WTC11 (cell line): ENCODE measurements at regions not wholly inside any gene's neighbourhood (a gene's known extent, or its start where the extent isn't known, plus 50 kb on each side); places are given as distances from the start of the nearest gene placed in this dataset.

ENCODE experiments used
- NFE2L1 ChIP-seq: sonication (generic); formaldehyde crosslinking; IDR thresholded peaks from 2 replicates; pipeline ENCODE4 v1.8.1; 2023; ENCODE audit warnings: missing genetic modification reagents
- NR1H2 ChIP-seq: sonication (generic); formaldehyde crosslinking; IDR thresholded peaks from 2 replicates; pipeline ENCODE4 v1.9.0; 2021; ENCODE audit warnings: mild to moderate bottlenecking, moderate library complexity, missing genetic modification reagents
- TF ChIP-seq, protein P1 (sequence below): fragments of 200-600 bp; IDR thresholded peaks from 2 replicates; pipeline ENCODE4 v1.8.0; 2022; ENCODE audit warnings: antibody characterized with exemption
- TF ChIP-seq, protein P2 (sequence below): sonication (generic); formaldehyde crosslinking; conservative IDR thresholded peaks from 2 replicates; pipeline ENCODE4 v1.8.1; 2023; ENCODE audit warnings: mild to moderate bottlenecking, low read depth, missing genetic modification reagents, moderate library complexity

DNA sequence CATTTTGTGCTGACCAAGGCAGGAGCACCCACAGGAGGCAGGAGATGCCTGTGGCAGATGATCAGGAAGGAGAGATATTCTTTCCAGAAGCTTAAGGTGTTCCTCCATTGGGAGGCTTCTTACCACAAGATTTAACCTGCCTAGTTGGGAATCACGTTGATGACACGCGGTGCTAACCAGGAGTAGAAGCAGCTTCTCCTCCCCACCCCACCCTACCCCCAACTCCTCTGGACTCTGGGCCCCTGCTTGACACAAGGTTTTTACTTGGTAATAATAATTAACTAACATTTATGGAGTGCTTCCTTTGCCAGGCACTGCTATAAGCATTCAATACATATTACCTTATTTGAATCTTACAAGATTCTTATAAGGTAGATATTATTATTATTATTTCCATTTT, 62.5 kb upstream of the PAPOLG start:
- TF ChIP-seq NFE2L1 (CRISPR knock-in tag) (no peak), NR1H2 (CRISPR knock-in tag) (no peak)
- TF ChIP-seq, protein P1, sequence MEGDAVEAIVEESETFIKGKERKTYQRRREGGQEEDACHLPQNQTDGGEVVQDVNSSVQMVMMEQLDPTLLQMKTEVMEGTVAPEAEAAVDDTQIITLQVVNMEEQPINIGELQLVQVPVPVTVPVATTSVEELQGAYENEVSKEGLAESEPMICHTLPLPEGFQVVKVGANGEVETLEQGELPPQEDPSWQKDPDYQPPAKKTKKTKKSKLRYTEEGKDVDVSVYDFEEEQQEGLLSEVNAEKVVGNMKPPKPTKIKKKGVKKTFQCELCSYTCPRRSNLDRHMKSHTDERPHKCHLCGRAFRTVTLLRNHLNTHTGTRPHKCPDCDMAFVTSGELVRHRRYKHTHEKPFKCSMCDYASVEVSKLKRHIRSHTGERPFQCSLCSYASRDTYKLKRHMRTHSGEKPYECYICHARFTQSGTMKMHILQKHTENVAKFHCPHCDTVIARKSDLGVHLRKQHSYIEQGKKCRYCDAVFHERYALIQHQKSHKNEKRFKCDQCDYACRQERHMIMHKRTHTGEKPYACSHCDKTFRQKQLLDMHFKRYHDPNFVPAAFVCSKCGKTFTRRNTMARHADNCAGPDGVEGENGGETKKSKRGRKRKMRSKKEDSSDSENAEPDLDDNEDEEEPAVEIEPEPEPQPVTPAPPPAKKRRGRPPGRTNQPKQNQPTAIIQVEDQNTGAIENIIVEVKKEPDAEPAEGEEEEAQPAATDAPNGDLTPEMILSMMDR, result no peak
- TF ChIP-seq, protein P2, sequence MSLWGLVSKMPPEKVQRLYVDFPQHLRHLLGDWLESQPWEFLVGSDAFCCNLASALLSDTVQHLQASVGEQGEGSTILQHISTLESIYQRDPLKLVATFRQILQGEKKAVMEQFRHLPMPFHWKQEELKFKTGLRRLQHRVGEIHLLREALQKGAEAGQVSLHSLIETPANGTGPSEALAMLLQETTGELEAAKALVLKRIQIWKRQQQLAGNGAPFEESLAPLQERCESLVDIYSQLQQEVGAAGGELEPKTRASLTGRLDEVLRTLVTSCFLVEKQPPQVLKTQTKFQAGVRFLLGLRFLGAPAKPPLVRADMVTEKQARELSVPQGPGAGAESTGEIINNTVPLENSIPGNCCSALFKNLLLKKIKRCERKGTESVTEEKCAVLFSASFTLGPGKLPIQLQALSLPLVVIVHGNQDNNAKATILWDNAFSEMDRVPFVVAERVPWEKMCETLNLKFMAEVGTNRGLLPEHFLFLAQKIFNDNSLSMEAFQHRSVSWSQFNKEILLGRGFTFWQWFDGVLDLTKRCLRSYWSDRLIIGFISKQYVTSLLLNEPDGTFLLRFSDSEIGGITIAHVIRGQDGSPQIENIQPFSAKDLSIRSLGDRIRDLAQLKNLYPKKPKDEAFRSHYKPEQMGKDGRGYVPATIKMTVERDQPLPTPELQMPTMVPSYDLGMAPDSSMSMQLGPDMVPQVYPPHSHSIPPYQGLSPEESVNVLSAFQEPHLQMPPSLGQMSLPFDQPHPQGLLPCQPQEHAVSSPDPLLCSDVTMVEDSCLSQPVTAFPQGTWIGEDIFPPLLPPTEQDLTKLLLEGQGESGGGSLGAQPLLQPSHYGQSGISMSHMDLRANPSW (CRISPR knock-in tag), result no peak
